ENCODE measurements at regions not wholly inside any gene's neighbourhood (a gene's known extent, or its start where the extent isn't known, plus 50 kb on each side); places are given as distances from the start of the nearest gene placed in this dataset.

GRCh38 chr2:226270285-226271058 lies 529.1 kb downstream of the IRS1 start:
- TF ChIP-seq, protein P1, sequence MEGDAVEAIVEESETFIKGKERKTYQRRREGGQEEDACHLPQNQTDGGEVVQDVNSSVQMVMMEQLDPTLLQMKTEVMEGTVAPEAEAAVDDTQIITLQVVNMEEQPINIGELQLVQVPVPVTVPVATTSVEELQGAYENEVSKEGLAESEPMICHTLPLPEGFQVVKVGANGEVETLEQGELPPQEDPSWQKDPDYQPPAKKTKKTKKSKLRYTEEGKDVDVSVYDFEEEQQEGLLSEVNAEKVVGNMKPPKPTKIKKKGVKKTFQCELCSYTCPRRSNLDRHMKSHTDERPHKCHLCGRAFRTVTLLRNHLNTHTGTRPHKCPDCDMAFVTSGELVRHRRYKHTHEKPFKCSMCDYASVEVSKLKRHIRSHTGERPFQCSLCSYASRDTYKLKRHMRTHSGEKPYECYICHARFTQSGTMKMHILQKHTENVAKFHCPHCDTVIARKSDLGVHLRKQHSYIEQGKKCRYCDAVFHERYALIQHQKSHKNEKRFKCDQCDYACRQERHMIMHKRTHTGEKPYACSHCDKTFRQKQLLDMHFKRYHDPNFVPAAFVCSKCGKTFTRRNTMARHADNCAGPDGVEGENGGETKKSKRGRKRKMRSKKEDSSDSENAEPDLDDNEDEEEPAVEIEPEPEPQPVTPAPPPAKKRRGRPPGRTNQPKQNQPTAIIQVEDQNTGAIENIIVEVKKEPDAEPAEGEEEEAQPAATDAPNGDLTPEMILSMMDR (conservative IDR thresholded peaks at IDR 0.05 in 1 of 2, IDR thresholded peaks at IDR 0.05 in 1 of 2; ENCODE audit: low read depth in 1 of 2, low read length in 2 of 2) = no peak
- no peak for TF ChIP-seq EZH2 (IDR thresholded peaks at IDR 0.05; ENCODE audit: low read length, missing control alignments)
